Endodermal cell (in vitro differentiated cells): ENCODE measurements at regions not wholly inside any gene's neighbourhood (a gene's known extent, or its start where the extent isn't known, plus 50 kb on each side); places are given as distances from the start of the nearest gene placed in this dataset.

Experiments used
- DNase-seq: peaks from one replicate; pipeline ENCODE4 v3.0.0-alpha.2; 2017
- H3K27ac ChIP-seq: 2 replicates; pipeline ENCODE4 v1.5.1; 2013; ENCODE audit warnings: mild to moderate bottlenecking, low read depth, low read length, moderate library complexity
- H3K27me3 ChIP-seq: 2 replicates; pipeline ENCODE4 v1.6.1; 2013; ENCODE audit warnings: mild to moderate bottlenecking, low read length, moderate library complexity; ENCODE audit not compliant: insufficient read depth, control insufficient read depth, poor library complexity, severe bottlenecking
- H3K36me3 ChIP-seq: 2 replicates; pipeline ENCODE4 v1.7.0; 2013; ENCODE audit warnings: mild to moderate bottlenecking, low read length, moderate library complexity; ENCODE audit not compliant: control insufficient read depth, insufficient read depth
- H3K4me1 ChIP-seq: one replicate; pipeline ENCODE4 v1.7.0; 2013; ENCODE audit warnings: low read length; ENCODE audit not compliant: control insufficient read depth, insufficient read depth
- H3K4me3 ChIP-seq: 2 replicates; pipeline ENCODE4 v1.5.1; 2013; ENCODE audit warnings: mild to moderate bottlenecking, low read length, moderate library complexity
- H3K9ac ChIP-seq: 2 replicates; pipeline ENCODE4 v1.6.1; 2013; ENCODE audit warnings: mild to moderate bottlenecking, low read length, moderate library complexity; ENCODE audit not compliant: poor library complexity, severe bottlenecking; ENCODE audit errors: extremely low read depth
- H3K9me3 ChIP-seq: 2 replicates; pipeline ENCODE4 v1.6.1; 2013; ENCODE audit warnings: mild to moderate bottlenecking, low read length, moderate library complexity; ENCODE audit not compliant: control insufficient read depth
- H3K27ac Mint-ChIP-seq: 2 replicates; pipeline ENCODE4 v1.8.0; 2020; ENCODE audit warnings: mixed read lengths
- H3K27me3 Mint-ChIP-seq: 2 replicates; pipeline ENCODE4 v1.8.0; 2021; ENCODE audit warnings: mild to moderate bottlenecking, mixed read lengths; ENCODE audit not compliant: insufficient read depth
- H3K36me3 Mint-ChIP-seq: 2 replicates; pipeline ENCODE4 v1.8.0; 2020; ENCODE audit warnings: low read depth, mixed read lengths
- H3K4me1 Mint-ChIP-seq: 2 replicates; pipeline ENCODE4 v1.8.0; 2020; ENCODE audit warnings: mixed read lengths
- H3K4me3 Mint-ChIP-seq: 2 replicates; pipeline ENCODE4 v1.8.0; 2020; ENCODE audit warnings: mild to moderate bottlenecking, moderate library complexity, mixed read lengths
- H3K9me3 Mint-ChIP-seq: 2 replicates; pipeline ENCODE4 v1.8.0; 2020; ENCODE audit warnings: mild to moderate bottlenecking, mixed read lengths
- CTCF ChIP-seq: fragments of 200-600 bp; sonication (generic); conservative IDR thresholded peaks from 2 replicates; pipeline ENCODE4 v1.5.0; 2021; ENCODE audit warnings: antibody characterized with exemption, mild to moderate bottlenecking
- WGBS, 2 experiments: methylation state at CpG; one replicate each; pipeline versions ENCODE4 v1.1.5 to v1.1.7; 2013; ENCODE audit warnings: missing lambda C conversion rate in 2 of 2, mixed read lengths in 1 of 2; ENCODE audit not compliant: insufficient coverage in 1 of 2, insufficient read length in 1 of 2; 5-methylcytosine and 5-hydroxymethylcytosine counted together

GRCh38 chr20:19114410-19114809 lies 98.0 kb upstream of the SLC24A3 start:
- H3K9me3 ChIP-seq, result no peaks in the 10 kb centered on the region
- no peak for TF ChIP-seq CTCF
- Mint-ChIP-seq H3K36me3 (no peaks in the 10 kb centered on the region), H3K27ac (no peak overlapping the region), H3K9me3 (peaks cover 5% of the 10 kb centered on the region), H3K4me1 (no peaks in the 10 kb centered on the region), H3K27me3 (no peaks in the 10 kb centered on the region), H3K4me3 (no peak overlapping the region)
- DNase-seq, result no peak
- no peaks in the 10 kb centered on the region for H3K36me3 ChIP-seq
- WGBS, 2 experiments, result 77 to 92% methylated on average over 2 of the region's 2 CpGs
- no peak overlapping the region for H3K27ac ChIP-seq
- H3K4me1 ChIP-seq, result no peaks in the 10 kb centered on the region
- no peak overlapping the region for H3K4me3 ChIP-seq
- no peaks in the 10 kb centered on the region for H3K27me3 ChIP-seq
- H3K9ac ChIP-seq, result no peak overlapping the region

- Histone ChIP-seq H3K4me3 (no peak overlapping the region), H3K36me3 (no peaks in the 10 kb centered on the region), H3K27me3 (no peaks in the 10 kb centered on the region), H3K4me1 (no peaks in the 10 kb centered on the region), H3K9ac (no peak overlapping the region), H3K27ac (no peak overlapping the region), H3K9me3 (no peaks in the 10 kb centered on the region)
- Mint-ChIP-seq H3K4me1 (no peaks in the 10 kb centered on the region), H3K36me3 (no peaks in the 10 kb centered on the region), H3K9me3 (no peaks in the 10 kb centered on the region), H3K27ac (no peak overlapping the region), H3K27me3 (no peaks in the 10 kb centered on the region), H3K4me3 (no peak overlapping the region)
- DNase-seq, result no peak
- 87 to 100% methylated on average over 4 to 5 of the region's 6 CpGs for WGBS, 2 experiments
- no peak for TF ChIP-seq CTCF
Measured at GRCh38 chr20:19115581-19115980, 96.9 kb upstream of the SLC24A3 start.

GRCh38 chr20:19120011-19120410 lies 92.4 kb upstream of the SLC24A3 start:
- no peaks in the 10 kb centered on the region for H3K27me3 Mint-ChIP-seq
- no peak for DNase-seq
- 97 to 100% methylated on average over 5 to 9 of the region's 9 CpGs for WGBS, 2 experiments
- no peaks in the 10 kb centered on the region for H3K4me1 ChIP-seq
- H3K9ac ChIP-seq, result no peak overlapping the region
- no peaks in the 10 kb centered on the region for H3K27me3 ChIP-seq
- no peaks in the 10 kb centered on the region for H3K36me3 Mint-ChIP-seq
- H3K4me3 ChIP-seq, result no peak overlapping the region
- no peak overlapping the region for H3K4me3 Mint-ChIP-seq
- H3K9me3 ChIP-seq, result no peaks in the 10 kb centered on the region
- no peaks in the 10 kb centered on the region for H3K36me3 ChIP-seq
- no peak overlapping the region for H3K27ac ChIP-seq
- no peak overlapping the region for H3K27ac Mint-ChIP-seq
- H3K4me1 Mint-ChIP-seq, result no peaks in the 10 kb centered on the region
- no peaks in the 10 kb centered on the region for H3K9me3 Mint-ChIP-seq
- TF ChIP-seq CTCF, result no peak
